ENCODE measurements at regions not wholly inside any gene's neighbourhood (a gene's known extent, or its start where the extent isn't known, plus 50 kb on each side); places are given as distances from the start of the nearest gene placed in this dataset.

DNA sequence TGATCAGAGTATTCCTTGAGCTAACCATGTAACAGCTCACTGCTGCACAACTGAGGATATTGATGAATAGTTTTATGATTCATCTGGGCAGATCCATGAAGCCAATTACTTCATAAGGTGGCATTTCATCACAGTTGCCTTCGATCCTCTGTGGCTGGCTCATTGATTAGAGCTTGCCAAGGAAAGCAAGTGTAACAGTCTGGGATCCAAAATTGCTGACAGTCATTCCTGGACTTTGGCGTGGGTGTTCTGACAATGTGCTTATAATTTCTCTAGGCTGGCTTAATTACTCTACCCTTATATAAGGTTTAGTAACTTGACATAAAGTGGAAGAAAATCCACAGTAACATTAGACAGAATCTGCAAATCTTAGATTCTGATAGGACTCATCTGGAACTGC is 551.3 kb upstream of the CDH4 start:
- TF ChIP-seq, protein P1, sequence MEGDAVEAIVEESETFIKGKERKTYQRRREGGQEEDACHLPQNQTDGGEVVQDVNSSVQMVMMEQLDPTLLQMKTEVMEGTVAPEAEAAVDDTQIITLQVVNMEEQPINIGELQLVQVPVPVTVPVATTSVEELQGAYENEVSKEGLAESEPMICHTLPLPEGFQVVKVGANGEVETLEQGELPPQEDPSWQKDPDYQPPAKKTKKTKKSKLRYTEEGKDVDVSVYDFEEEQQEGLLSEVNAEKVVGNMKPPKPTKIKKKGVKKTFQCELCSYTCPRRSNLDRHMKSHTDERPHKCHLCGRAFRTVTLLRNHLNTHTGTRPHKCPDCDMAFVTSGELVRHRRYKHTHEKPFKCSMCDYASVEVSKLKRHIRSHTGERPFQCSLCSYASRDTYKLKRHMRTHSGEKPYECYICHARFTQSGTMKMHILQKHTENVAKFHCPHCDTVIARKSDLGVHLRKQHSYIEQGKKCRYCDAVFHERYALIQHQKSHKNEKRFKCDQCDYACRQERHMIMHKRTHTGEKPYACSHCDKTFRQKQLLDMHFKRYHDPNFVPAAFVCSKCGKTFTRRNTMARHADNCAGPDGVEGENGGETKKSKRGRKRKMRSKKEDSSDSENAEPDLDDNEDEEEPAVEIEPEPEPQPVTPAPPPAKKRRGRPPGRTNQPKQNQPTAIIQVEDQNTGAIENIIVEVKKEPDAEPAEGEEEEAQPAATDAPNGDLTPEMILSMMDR (conservative IDR thresholded peaks at IDR 0.05; ENCODE audit: low read depth, low read length): no peak
- DNase-seq (ENCODE audit: low read depth): no peak
- H3K4me3 ChIP-seq (ENCODE audit: low read depth, low read length): no peak overlapping the region

DNA sequence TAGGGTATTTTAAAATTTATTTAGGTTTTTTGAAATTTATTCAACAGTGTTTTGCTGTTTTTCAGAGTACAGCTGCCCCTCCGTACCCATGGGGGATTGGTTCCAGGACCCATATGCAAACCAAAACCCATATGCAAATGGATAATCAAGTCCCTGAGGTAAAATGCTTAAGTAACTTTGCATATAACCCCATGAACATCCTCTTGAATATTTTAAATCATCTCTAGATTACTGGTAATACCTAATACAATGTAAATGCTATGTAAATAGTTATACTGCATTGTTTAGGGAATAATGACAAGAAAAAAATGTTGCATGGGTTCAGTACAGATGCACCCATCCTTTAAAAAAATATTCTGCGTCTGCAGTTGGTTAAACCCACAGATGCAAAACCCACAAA is 547.9 kb upstream of the CDH4 start:
- no peak for DNase-seq (ENCODE audit: low read depth)
- TF ChIP-seq, protein P1 (conservative IDR thresholded peaks at IDR 0.05; ENCODE audit: low read depth, low read length): no peak
- no peak overlapping the region for H3K4me3 ChIP-seq (ENCODE audit: low read depth, low read length)

DNA sequence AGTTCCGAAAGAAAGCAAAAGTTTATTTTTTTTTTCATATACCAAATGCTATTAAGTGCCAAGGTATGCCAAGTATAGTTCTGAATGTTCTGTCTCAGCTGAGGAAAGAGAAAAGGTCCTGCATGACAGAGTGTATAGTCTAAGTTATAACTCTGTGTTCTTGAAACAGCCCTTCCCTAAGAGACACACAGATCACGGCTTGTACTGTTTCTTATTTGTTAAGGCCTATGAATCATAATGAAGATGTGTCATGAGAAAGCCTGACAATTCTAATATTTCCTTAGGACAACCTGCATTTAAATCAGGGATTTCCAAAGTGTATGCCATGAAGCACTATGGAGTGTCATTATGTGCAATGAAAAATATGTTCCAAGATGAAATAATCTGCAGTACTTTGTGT is 538.7 kb upstream of the CDH4 start:
- TF ChIP-seq, protein P1 (conservative IDR thresholded peaks at IDR 0.05; ENCODE audit: low read depth, low read length): no peak
- DNase-seq (ENCODE audit: low read depth): no peak
- H3K4me3 ChIP-seq (ENCODE audit: low read depth, low read length): no peak overlapping the region

DNA sequence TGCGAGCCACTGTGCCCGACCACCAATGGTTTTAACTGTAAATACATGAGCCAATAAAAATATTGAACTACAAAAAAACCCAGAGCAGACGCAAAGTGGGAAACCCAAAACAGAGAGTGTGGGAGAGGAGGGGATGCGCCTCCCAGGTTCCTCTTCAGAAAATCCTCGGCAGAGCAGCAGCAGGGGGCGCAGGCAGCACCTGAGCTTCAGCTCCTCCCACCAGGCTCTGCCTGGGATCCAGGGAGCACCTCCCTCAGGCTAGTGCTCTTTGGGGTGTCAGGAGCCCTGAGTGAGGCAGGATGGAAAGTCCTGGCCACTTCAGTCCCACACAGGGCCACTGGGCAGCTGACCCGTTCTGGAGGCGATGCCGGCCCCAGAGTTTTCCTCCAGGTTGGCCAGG is 536.9 kb upstream of the CDH4 start:
- H3K4me3 ChIP-seq (ENCODE audit: low read depth, low read length): no peak overlapping the region
- TF ChIP-seq, protein P1 (conservative IDR thresholded peaks at IDR 0.05; ENCODE audit: low read depth, low read length): no peak
- DNase-seq (ENCODE audit: low read depth): no peak

DNA sequence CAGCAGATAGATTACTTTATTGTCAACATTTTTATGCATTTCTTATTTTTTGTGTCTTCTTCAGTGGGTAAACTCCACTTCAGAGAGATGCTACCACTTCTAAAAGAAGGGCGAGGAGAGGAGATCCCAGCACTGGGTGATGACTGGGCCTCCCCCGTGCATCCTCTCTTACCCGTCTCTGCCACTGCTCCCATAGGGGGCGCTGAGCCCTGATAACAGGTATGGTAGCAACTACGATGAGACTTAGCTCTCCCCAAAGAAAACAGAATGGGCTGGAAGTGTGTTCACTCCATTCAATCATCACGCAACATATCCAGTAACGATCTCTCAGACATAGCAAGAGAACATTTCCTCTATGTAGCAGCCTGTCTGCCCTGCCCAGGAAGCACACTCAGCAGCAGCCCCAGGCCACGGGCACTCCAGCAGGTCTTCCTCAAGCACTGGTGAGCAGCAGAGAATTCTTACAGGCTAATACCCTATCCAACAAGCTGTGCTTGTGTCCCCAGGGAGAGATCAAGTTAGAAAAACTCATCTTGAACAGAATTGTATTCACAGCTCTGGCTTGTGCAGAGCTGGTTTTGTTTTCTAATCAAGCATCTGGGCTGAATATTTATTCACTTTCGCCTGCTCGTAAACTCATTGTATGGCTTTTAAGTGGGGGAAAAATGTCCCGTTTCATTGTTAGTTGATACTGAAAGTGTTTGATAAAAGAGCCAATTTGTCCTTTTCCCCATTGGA is 533.1 kb upstream of the CDH4 start:
- TF ChIP-seq, protein P1 (conservative IDR thresholded peaks at IDR 0.05; ENCODE audit: low read depth, low read length): peak; percentile 11
- H3K4me3 ChIP-seq (ENCODE audit: low read depth, low read length): no peak overlapping the region
- no peak for DNase-seq (ENCODE audit: low read depth)

DNA sequence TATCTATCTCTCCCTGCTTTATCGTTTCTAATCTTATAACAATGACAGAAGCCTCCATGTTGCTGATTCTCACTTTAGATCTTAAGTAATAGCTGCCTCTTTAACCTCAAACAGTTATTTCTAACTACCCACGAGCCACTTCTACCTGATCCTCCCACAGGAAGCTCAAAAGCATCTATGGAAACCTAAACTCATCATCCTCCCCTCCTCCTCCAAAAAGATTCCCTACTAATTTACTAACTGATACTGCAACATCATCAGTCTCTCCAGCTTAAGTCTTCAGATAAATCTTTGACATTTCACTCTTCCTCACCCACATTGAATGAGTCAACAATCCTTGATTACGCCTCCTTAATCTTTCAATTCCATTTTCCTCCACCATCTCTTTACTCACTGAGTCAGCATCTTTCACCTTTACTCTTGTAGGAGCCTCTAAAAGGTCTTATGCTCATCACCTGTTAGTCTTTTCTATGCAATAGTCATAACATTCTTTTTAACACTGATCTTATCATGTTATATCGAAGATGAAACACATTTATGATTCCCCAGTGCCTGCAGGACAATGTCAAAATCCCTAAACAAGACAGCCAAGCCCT is 526.7 kb upstream of the CDH4 start:
- H3K4me3 ChIP-seq (ENCODE audit: low read depth, low read length): no peak overlapping the region
- TF ChIP-seq, protein P1 (conservative IDR thresholded peaks at IDR 0.05; ENCODE audit: low read depth, low read length): no peak
- no peak for DNase-seq (ENCODE audit: low read depth)

DNA sequence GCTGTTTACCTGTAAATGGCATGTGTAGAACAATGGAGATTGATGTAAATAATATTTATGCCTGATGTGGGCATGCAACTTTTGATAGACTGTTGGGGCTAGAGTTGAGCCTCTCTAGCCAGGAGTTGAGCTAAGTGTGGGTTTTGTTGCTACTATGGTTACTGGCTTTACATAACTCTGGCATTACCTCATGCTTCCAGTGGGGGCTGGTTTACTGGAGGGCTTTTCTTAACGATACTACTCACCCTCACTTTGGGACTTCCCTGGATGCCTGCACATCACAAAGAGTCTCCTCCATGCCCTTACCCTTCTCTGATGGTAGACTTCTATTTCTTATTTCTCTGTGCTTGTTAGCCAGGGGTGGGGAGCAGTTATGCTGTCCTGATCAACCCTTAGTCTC is 524.6 kb upstream of the CDH4 start:
- no peak for DNase-seq (ENCODE audit: low read depth)
- TF ChIP-seq, protein P1 (conservative IDR thresholded peaks at IDR 0.05; ENCODE audit: low read depth, low read length): no peak
- H3K4me3 ChIP-seq (ENCODE audit: low read depth, low read length): no peak overlapping the region
